Lung (tissue), 11 donors: ENCODE measurements at regions not wholly inside any gene's neighbourhood (a gene's known extent, or its start where the extent isn't known, plus 50 kb on each side); places are given as distances from the start of the nearest gene placed in this dataset.

Source experiments
- ATAC-seq: fragments of 200-7000 bp; cut with Tn5 transposase; one replicate; pipeline ENCODE4 v1.9.1; 2020; ENCODE audit warnings: moderate number of reproducible peaks; ENCODE audit not compliant: insufficient read depth, low FRiP score
- DNase-seq, 3 donors: peaks; one replicate each; pipeline ENCODE4 v3.0.0-alpha.2; 2013 to 2017
- H3K27ac ChIP-seq, 2 donors: one replicate each; pipeline ENCODE4 v1.5.1; 2013; ENCODE audit warnings: mild to moderate bottlenecking in 2 of 2, moderate library complexity in 2 of 2, control low read depth in 1 of 2, inconsistent platforms in 1 of 2, low read depth in 1 of 2, low read length in 1 of 2
- H3K27me3 ChIP-seq, 3 donors: one replicate each; pipeline ENCODE4 v1.5.1; 2013; ENCODE audit warnings: low read length in 2 of 3; ENCODE audit not compliant: control insufficient read depth in 3 of 3, insufficient read depth in 3 of 3
- H3K36me3 ChIP-seq, 4 donors: one replicate each; pipeline ENCODE4 v1.5.1; 2013; ENCODE audit warnings: low read length in 4 of 4, mild to moderate bottlenecking in 1 of 4, moderate library complexity in 1 of 4; ENCODE audit not compliant: control insufficient read depth in 4 of 4, insufficient read depth in 4 of 4
- H3K4me1 ChIP-seq, 5 donors: one replicate each; pipeline ENCODE4 v1.5.1; 2013; ENCODE audit warnings: low read length in 5 of 5, mild to moderate bottlenecking in 2 of 5, moderate library complexity in 1 of 5; ENCODE audit not compliant: control insufficient read depth in 5 of 5, insufficient read depth in 5 of 5
- H3K4me3 ChIP-seq: one replicate; pipeline ENCODE4 v1.5.1; 2013; ENCODE audit warnings: mild to moderate bottlenecking, control low read depth, moderate library complexity
- H3K9ac ChIP-seq, 2 donors: one replicate each; pipeline ENCODE4 v1.5.1; 2013; ENCODE audit warnings: low read length in 2 of 2, control low read depth in 1 of 2; ENCODE audit not compliant: insufficient read depth in 1 of 2
- H3K9me3 ChIP-seq, 4 donors: one replicate each; pipeline ENCODE4 v1.5.1; 2013; ENCODE audit warnings: low read length in 3 of 4, mild to moderate bottlenecking in 1 of 4, moderate library complexity in 1 of 4; ENCODE audit not compliant: control insufficient read depth in 4 of 4, insufficient read depth in 3 of 4
- WGBS, 2 donors: extraction: QIAGEN DNeasy Blood & Tissue Kit; methylation state at CpG; one replicate each; pipeline ENCODE4 v1.1.7; 2013; 5-methylcytosine and 5-hydroxymethylcytosine counted together
- TF ChIP-seq, protein P1 (sequence below): IDR thresholded peaks from 2 replicates; pipeline ENCODE4 v1.5.1; 2012; ENCODE audit warnings: mild to moderate bottlenecking; ENCODE audit errors: control extremely low read depth, extremely low read depth
- donor health status: control.
- donor health status: control.
- donor health status: Bipolar disorder and iron deficiency.
- donor health status: healthy.
- donor health status: DM: yes; HTN: yes; CAD: no.

DNA sequence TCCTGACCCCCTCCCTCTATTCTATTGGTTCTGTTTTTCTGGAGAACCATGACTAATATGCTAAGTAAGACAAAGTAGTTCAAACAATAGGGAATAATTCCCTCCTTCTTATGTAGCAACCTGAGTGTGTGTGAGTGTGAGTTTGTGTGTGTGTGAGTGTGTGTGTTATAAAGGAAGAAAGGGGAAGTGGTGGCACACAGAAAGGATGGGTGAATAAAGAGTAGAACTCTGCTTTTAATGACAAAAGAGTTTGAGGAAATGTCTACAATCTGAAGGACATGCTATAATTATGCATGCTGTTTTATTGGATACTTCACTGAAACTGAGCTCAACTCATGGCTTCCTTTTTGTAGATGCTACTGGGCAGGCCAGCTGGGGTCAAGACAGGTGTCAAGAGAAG is 489.5 kb downstream of the REEP3 start:
- Histone ChIP-seq H3K4me1 (no peaks in the 10 kb centered on the region), H3K27ac (no peak overlapping the region), H3K4me3 (no peak overlapping the region), H3K27me3 (no peaks in the 10 kb centered on the region), H3K9ac (no peak overlapping the region), H3K9me3 (no peaks in the 10 kb centered on the region), H3K36me3 (no peaks in the 10 kb centered on the region)
- TF ChIP-seq, protein P1, sequence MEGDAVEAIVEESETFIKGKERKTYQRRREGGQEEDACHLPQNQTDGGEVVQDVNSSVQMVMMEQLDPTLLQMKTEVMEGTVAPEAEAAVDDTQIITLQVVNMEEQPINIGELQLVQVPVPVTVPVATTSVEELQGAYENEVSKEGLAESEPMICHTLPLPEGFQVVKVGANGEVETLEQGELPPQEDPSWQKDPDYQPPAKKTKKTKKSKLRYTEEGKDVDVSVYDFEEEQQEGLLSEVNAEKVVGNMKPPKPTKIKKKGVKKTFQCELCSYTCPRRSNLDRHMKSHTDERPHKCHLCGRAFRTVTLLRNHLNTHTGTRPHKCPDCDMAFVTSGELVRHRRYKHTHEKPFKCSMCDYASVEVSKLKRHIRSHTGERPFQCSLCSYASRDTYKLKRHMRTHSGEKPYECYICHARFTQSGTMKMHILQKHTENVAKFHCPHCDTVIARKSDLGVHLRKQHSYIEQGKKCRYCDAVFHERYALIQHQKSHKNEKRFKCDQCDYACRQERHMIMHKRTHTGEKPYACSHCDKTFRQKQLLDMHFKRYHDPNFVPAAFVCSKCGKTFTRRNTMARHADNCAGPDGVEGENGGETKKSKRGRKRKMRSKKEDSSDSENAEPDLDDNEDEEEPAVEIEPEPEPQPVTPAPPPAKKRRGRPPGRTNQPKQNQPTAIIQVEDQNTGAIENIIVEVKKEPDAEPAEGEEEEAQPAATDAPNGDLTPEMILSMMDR = no peak
- DNase-seq (no peak), ATAC-seq (no peak)

- Histone ChIP-seq H3K27me3 (no peaks in the 10 kb centered on the region), H3K27ac (no peak overlapping the region), H3K9ac (no peak overlapping the region), H3K9me3 (no peaks in the 10 kb centered on the region), H3K4me1 (no peaks in the 10 kb centered on the region), H3K4me3 (no peak overlapping the region), H3K36me3 (no peaks in the 10 kb centered on the region)
- ATAC-seq = no peak
- DNase-seq = peak in 2 of 3 donors; percentile 41 to 43
- 54 to 66% methylated on average over 7 of the region's 7 CpGs for WGBS, 2 donors
- TF ChIP-seq, protein P1 = no peak
These were observed 490.9 kb downstream of the REEP3 start for GRCh38 chr10:64011912-64012714.

DNA sequence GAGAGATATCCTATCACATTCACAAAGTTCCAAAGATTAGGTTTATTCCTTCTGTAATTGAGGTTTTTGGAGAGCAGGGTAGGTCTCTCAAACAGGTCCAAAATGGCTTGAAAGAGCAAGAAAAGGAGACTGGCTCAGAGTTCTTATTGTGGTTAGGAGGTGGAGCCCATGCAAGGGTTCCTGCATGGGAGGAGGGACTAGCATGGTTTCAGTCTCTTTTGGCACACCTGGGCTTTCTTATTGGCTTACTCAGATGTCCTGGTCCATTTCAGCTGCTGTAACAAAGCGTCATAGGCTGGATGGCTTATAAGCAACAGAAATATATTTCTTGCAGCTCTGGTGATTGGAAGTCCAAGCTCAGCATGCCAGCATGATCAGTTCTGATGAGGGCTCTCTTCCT is 493.1 kb downstream of the REEP3 start:
- ATAC-seq = no peak
- DNase-seq = no peak
- H3K27ac ChIP-seq = no peak overlapping the region
- H3K9ac ChIP-seq = no peak overlapping the region
- H3K9me3 ChIP-seq = no peaks in the 10 kb centered on the region
- no peak overlapping the region for H3K4me3 ChIP-seq
- no peaks in the 10 kb centered on the region for H3K36me3 ChIP-seq
- no peaks in the 10 kb centered on the region for H3K27me3 ChIP-seq
- WGBS, 2 donors = 88 to 91% methylated on average over 1 of the region's 1 CpG
- H3K4me1 ChIP-seq = no peaks in the 10 kb centered on the region
- TF ChIP-seq, protein P1 = no peak

- Histone ChIP-seq H3K9ac (no peak overlapping the region), H3K4me1 (no peaks in the 10 kb centered on the region), H3K4me3 (no peak overlapping the region), H3K27me3 (no peaks in the 10 kb centered on the region), H3K36me3 (no peaks in the 10 kb centered on the region), H3K27ac (no peak overlapping the region), H3K9me3 (peaks cover 0 to 8% (median 0%) of the 10 kb centered on the region in 4 donors)
- 78 to 92% methylated on average over 4 of the region's 4 CpGs for WGBS, 2 donors
- TF ChIP-seq, protein P1 = no peak
- DNase-seq (no peak), ATAC-seq (no peak)
These were observed 502.8 kb downstream of the REEP3 start for GRCh38 chr10:64023926-64024470.
